SK-N-SH treated with all-trans-retinoic acid at 6 μM for 48 hours (cell line): ENCODE measurements at regions not wholly inside any gene's neighbourhood (a gene's known extent, or its start where the extent isn't known, plus 50 kb on each side); places are given as distances from the start of the nearest gene placed in this dataset.

ENCODE experiments used
- CSDC2 ChIP-seq: fragments of 250-450 bp; sonication (Bioruptor Pico); IDR thresholded peaks from 2 replicates; pipeline ENCODE4 v1.5.0; 2020; ENCODE audit warnings: mild to moderate bottlenecking, moderate library complexity
- TF ChIP-seq, protein P1 (sequence below): fragments of 250-450 bp; sonication (Bioruptor Pico); IDR thresholded peaks from 2 replicates; pipeline ENCODE4 v1.8.0; 2021; ENCODE audit warnings: low read depth, mild to moderate bottlenecking, moderate library complexity, borderline replicate concordance
- TF ChIP-seq, protein P2 (sequence below): fragments of 250-450 bp; sonication (Bioruptor Pico); IDR thresholded peaks from 2 replicates; pipeline ENCODE4 v1.5.1; 2020; ENCODE audit warnings: low read depth, mild to moderate bottlenecking, moderate library complexity

DNA sequence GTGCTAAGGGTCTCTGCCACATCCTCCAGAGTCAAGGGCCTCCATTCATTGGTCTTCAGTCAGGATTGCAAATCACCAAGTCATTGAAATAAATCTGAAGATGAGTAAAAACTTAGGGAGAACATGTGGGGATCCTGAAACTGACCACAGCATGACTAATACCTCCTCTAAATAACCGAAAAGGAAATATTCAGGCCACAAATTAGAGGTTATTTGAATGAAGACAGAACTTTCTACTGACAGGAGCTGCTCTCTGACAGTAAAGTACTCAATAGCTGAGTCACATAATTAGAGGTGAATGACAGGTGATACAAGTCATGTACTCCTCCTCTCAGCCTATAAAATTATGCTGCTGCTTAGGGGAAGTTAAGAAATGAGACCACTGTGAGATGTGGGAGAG is 240.2 kb upstream of the F9 start:
- no peak for TF ChIP-seq CSDC2 (CRISPR knock-in tag)
- TF ChIP-seq, protein P1, sequence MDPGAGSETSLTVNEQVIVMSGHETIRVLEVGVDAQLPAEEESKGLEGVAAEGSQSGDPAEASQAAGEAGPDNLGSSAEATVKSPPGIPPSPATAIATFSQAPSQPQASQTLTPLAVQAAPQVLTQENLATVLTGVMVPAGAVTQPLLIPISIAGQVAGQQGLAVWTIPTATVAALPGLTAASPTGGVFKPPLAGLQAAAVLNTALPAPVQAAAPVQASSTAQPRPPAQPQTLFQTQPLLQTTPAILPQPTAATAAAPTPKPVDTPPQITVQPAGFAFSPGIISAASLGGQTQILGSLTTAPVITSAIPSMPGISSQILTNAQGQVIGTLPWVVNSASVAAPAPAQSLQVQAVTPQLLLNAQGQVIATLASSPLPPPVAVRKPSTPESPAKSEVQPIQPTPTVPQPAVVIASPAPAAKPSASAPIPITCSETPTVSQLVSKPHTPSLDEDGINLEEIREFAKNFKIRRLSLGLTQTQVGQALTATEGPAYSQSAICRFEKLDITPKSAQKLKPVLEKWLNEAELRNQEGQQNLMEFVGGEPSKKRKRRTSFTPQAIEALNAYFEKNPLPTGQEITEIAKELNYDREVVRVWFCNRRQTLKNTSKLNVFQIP (CRISPR knock-in tag): no peak
- TF ChIP-seq, protein P2, sequence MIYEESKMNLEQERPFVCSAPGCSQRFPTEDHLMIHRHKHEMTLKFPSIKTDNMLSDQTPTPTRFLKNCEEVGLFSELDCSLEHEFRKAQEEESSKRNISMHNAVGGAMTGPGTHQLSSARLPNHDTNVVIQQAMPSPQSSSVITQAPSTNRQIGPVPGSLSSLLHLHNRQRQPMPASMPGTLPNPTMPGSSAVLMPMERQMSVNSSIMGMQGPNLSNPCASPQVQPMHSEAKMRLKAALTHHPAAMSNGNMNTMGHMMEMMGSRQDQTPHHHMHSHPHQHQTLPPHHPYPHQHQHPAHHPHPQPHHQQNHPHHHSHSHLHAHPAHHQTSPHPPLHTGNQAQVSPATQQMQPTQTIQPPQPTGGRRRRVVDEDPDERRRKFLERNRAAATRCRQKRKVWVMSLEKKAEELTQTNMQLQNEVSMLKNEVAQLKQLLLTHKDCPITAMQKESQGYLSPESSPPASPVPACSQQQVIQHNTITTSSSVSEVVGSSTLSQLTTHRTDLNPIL: no peak
